PC-3 (cell line): ENCODE measurements at regions not wholly inside any gene's neighbourhood (a gene's known extent, or its start where the extent isn't known, plus 50 kb on each side); places are given as distances from the start of the nearest gene placed in this dataset.

Experiments used
- ATAC-seq: fragments of 200-7000 bp; cut with Tn5 transposase; 2 replicates; pipeline ENCODE4 v1.9.1; 2020; ENCODE audit warnings: mild to moderate bottlenecking, moderate library complexity
- BruUV-seq: library from RNA; stranded (reverse); fragments of 400-500 nt; replicated peaks from 2 replicates; lab custom pipeline; 2021; lab: Mats Ljungman, UMichigan
- CTCF ChIA-PET: fragments of 300-600 bp; sonication (Branson Sonifier 250); formaldehyde crosslinking; loops from one replicate; lab custom pipeline; 2022; ENCODE audit warnings: antibody characterized with exemption; lab: Charles Lee
- POLR2A ChIA-PET: fragments of 300-600 bp; sonication (Branson Sonifier 250); formaldehyde crosslinking; loops from one replicate; lab custom pipeline; 2022; ENCODE audit warnings: antibody characterized with exemption; ENCODE audit not compliant: unreplicated experiment; lab: Charles Lee
- DNase-seq: peaks from one replicate; pipeline ENCODE4 v3.0.0-alpha.2; 2015
- H2AFZ ChIP-seq: fragments of 300-600 bp; sonication (generic); 2 replicates; pipeline ENCODE4 v1.6.0; 2016; ENCODE audit warnings: antibody characterized with exemption, low read length
- H3F3A ChIP-seq: fragments of 300-600 bp; sonication (generic); one replicate; pipeline ENCODE4 v1.6.0; 2017; ENCODE audit warnings: antibody characterized with exemption, low read length, control low read depth, mild to moderate bottlenecking; ENCODE audit not compliant: unreplicated experiment
- H3K27ac ChIP-seq: fragments of 300-600 bp; sonication (generic); 2 replicates; pipeline ENCODE4 v1.5.1; 2016; ENCODE audit warnings: mild to moderate bottlenecking, low read length
- H3K27me3 ChIP-seq: fragments of 300-600 bp; sonication (generic); 2 replicates; pipeline ENCODE4 v1.6.1; 2016; ENCODE audit warnings: low read length, mixed read lengths
- H3K36me3 ChIP-seq: fragments of 300-600 bp; sonication (generic); 2 replicates; pipeline ENCODE4 v1.6.1; 2016; ENCODE audit warnings: low read depth, mixed run types, low read length, mixed read lengths
- H3K4me1 ChIP-seq: fragments of 300-600 bp; sonication (generic); 2 replicates; pipeline ENCODE4 v1.5.1; 2016; ENCODE audit warnings: low read length; ENCODE audit not compliant: insufficient read depth
- H3K4me2 ChIP-seq: fragments of 300-600 bp; sonication (generic); 2 replicates; pipeline ENCODE4 v1.6.0; 2016; ENCODE audit warnings: low read length
- H3K4me3 ChIP-seq: fragments of 300-600 bp; sonication (generic); 2 replicates; pipeline ENCODE4 v1.5.1; 2016; ENCODE audit warnings: mild to moderate bottlenecking, low read length, mixed read lengths
- H3K79me2 ChIP-seq: fragments of 300-600 bp; sonication (generic); 2 replicates; pipeline ENCODE4 v1.6.1; 2017; ENCODE audit warnings: low read length, mixed read lengths
- H3K9ac ChIP-seq: fragments of 300-600 bp; sonication (generic); 2 replicates; pipeline ENCODE4 v1.6.0; 2016; ENCODE audit warnings: mild to moderate bottlenecking, low read length
- H3K9me2 ChIP-seq: fragments of 300-600 bp; sonication (generic); replicated peaks from 2 replicates; pipeline ENCODE4 v1.6.1; 2016; ENCODE audit warnings: mixed run types, low read length, mixed read lengths
- H3K9me3 ChIP-seq: fragments of 300-600 bp; sonication (generic); 2 replicates; pipeline ENCODE4 v1.6.1; 2016; ENCODE audit warnings: low read length, mixed read lengths
- H4K20me1 ChIP-seq: fragments of 300-600 bp; sonication (generic); 2 replicates; pipeline ENCODE4 v1.6.1; 2016; ENCODE audit warnings: low read length, mixed read lengths
- CTCF ChIP-seq: fragments of 300-600 bp; sonication (generic); conservative IDR thresholded peaks from 2 replicates; pipeline ENCODE4 v1.5.1; 2017; ENCODE audit warnings: antibody characterized with exemption, low read depth, mild to moderate bottlenecking, low read length
- EZH2 ChIP-seq: fragments of 300-600 bp; sonication (generic); IDR thresholded peaks from one replicate; pipeline ENCODE4 v1.6.1; 2017; ENCODE audit warnings: antibody characterized with exemption, mild to moderate bottlenecking, low read length; ENCODE audit not compliant: unreplicated experiment
- EZH2phosphoT487 ChIP-seq: fragments of 300-600 bp; sonication (generic); IDR thresholded peaks from 2 replicates; pipeline ENCODE4 v1.6.1; 2018; ENCODE audit warnings: mild to moderate bottlenecking, antibody characterized with exemption, low read length, borderline replicate concordance
- intact Hi-C: fragments of 100-400 bp; cut with micrococcal nuclease; formaldehyde crosslinking; loops from 2 replicates; pipeline ENCODE4 v1.9.0; 2023

- no peaks in the 10 kb centered on the region for H3K9me3 ChIP-seq
- no peak overlapping the region for H2AFZ ChIP-seq
- no peak overlapping the region for H3K4me2 ChIP-seq
- TF ChIP-seq EZH2phosphoT487 (no peak), CTCF (no peak), EZH2 (no peak)
- no peaks in the 10 kb centered on the region for H3K4me1 ChIP-seq
- no peak overlapping the region for H3K4me3 ChIP-seq
- POLR2A ChIA-PET: no interaction called here
- no peaks in the 10 kb centered on the region for H3K27me3 ChIP-seq
- H3K36me3 ChIP-seq: no peaks in the 10 kb centered on the region
- H3K9me2 ChIP-seq: no peaks in the 10 kb centered on the region
- BruUV-seq: no TSS peak
- DNase-seq: no peak
- H3K27ac ChIP-seq: no peak overlapping the region
- H3K9ac ChIP-seq: no peak overlapping the region
- H4K20me1 ChIP-seq: no peaks in the 10 kb centered on the region
- intact Hi-C loops: no loop called here
- ATAC-seq: no peak
- no peaks in the 10 kb centered on the region for H3K79me2 ChIP-seq
- CTCF ChIA-PET: no interaction called here
- no peaks in the 10 kb centered on the region for H3F3A ChIP-seq
These were observed 293.1 kb upstream of the CCNH start for GRCh38 chr5:87705876-87706275.

- Histone ChIP-seq H3K4me3 (no peak overlapping the region), H3K79me2 (no peaks in the 10 kb centered on the region), H3F3A (no peaks in the 10 kb centered on the region), H3K4me1 (no peaks in the 10 kb centered on the region), H3K9me2 (no peaks in the 10 kb centered on the region), H3K36me3 (no peaks in the 10 kb centered on the region), H3K4me2 (no peak overlapping the region), H3K9ac (no peak overlapping the region), H3K27me3 (no peaks in the 10 kb centered on the region), H4K20me1 (no peaks in the 10 kb centered on the region), H3K27ac (no peak overlapping the region), H2AFZ (no peak overlapping the region), H3K9me3 (peaks cover 7% of the 10 kb centered on the region; the same call in 1 of the 2 replicates)
- ChIA-PET POLR2A (no interaction called here), CTCF (no interaction called here)
- ATAC-seq (no peak), DNase-seq (no peak)
- intact Hi-C loops: loop anchor here (5.0 kb wide), 1 partner anchor 75 kb away; no protein-coding TSS in a partner anchor
- TF ChIP-seq EZH2phosphoT487 (no peak), EZH2 (no peak), CTCF (no peak)
- BruUV-seq: no TSS peak
These were observed 274.2 kb upstream of the CCNH start for GRCh38 chr5:87686975-87687374.

GRCh38 chr5:87686018-87686417, 273.3 kb upstream of the CCNH start:
- Histone ChIP-seq H3F3A (no peaks in the 10 kb centered on the region), H3K9ac (no peak overlapping the region), H2AFZ (no peak overlapping the region), H3K4me3 (no peak overlapping the region), H3K27ac (no peak overlapping the region), H3K9me3 (peaks cover 7% of the 10 kb centered on the region; the same call in 1 of the 2 replicates), H3K4me1 (no peaks in the 10 kb centered on the region), H3K4me2 (no peak overlapping the region), H3K79me2 (no peaks in the 10 kb centered on the region), H3K9me2 (no peaks in the 10 kb centered on the region), H3K27me3 (no peaks in the 10 kb centered on the region), H3K36me3 (no peaks in the 10 kb centered on the region), H4K20me1 (no peaks in the 10 kb centered on the region)
- ChIA-PET CTCF (no interaction called here), POLR2A (interaction anchor here (0.5 kb wide), 1 partner anchor 21 kb away, joined by 4 read pairs; no protein-coding TSS in a partner anchor)
- no TSS peak for BruUV-seq
- intact Hi-C loops: loop anchor here (5.0 kb wide), 1 partner anchor 76 kb away; no protein-coding TSS in a partner anchor
- no peak for TF ChIP-seq CTCF
- TF ChIP-seq EZH2phosphoT487: no peak
- TF ChIP-seq EZH2: no peak
- DNase-seq: peak; percentile 22
- peak; percentile 94 for ATAC-seq
